ENCODE measurements at regions not wholly inside any gene's neighbourhood (a gene's known extent, or its start where the extent isn't known, plus 50 kb on each side); places are given as distances from the start of the nearest gene placed in this dataset.
"Not testable (repeated sequence)": the region's sequence is repeated elsewhere in the genome, so short reads cannot be mapped to it uniquely, and the experiment has no call there.

DNA sequence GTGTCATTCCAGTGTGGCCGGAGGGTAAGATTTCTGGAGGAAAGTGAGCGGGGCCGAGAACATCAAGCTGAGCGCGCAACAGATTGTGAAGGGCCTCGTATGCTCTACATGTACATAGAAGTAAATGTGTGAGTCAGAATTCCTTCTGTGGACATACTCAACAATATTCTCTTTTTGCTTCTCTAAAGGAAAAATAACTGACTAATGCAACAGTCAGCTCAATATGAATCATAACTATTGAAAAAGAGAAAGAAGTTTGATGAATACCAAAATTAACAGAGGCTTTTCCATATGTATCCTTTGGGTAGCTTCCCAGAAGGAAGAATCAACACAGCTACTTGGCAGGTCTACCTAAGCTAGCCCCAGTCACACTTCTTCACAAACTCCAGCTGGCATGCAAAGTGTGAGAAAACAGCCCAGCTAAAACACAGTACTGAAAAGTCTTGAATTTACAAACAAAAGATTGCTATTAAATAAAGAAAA, 87.5 kb upstream of the ZFP42 start:
- H4K20me1 ChIP-seq, result no peaks in the 10 kb centered on the region
- no peak overlapping the region for H3K4me3 ChIP-seq
- no peaks in the 10 kb centered on the region for H3K36me3 ChIP-seq
- no peaks in the 10 kb centered on the region for H3K27me3 ChIP-seq
- no peaks in the 10 kb centered on the region for H3K4me1 ChIP-seq
- no peak overlapping the region for H3K4me2 ChIP-seq
- no peaks in the 10 kb centered on the region for H3K9me3 ChIP-seq (replicated peaks in 1 of 11)
- no peak for TF ChIP-seq Cebpa-rat (IDR thresholded peaks at IDR 0.05)
- no peak overlapping the region for H3K27ac ChIP-seq
- no peak overlapping the region for H3K9ac ChIP-seq

- H3K36me3 ChIP-seq, result no peaks in the 10 kb centered on the region
- no peak overlapping the region for H3K4me2 ChIP-seq
- no peaks in the 10 kb centered on the region for H3K4me1 ChIP-seq
- H3K9me3 ChIP-seq (replicated peaks in 1 of 11), result no peaks in the 10 kb centered on the region
- no peaks in the 10 kb centered on the region for H4K20me1 ChIP-seq
- TF ChIP-seq Cebpa-rat (IDR thresholded peaks at IDR 0.05), result no peak
- no peak overlapping the region for H3K4me3 ChIP-seq
- no peak overlapping the region for H3K27ac ChIP-seq
- H3K9ac ChIP-seq, result no peak overlapping the region
- H3K27me3 ChIP-seq, result no peaks in the 10 kb centered on the region
Measured at GRCh38 chr4:187908731-187909130, 86.8 kb upstream of the ZFP42 start.

DNA sequence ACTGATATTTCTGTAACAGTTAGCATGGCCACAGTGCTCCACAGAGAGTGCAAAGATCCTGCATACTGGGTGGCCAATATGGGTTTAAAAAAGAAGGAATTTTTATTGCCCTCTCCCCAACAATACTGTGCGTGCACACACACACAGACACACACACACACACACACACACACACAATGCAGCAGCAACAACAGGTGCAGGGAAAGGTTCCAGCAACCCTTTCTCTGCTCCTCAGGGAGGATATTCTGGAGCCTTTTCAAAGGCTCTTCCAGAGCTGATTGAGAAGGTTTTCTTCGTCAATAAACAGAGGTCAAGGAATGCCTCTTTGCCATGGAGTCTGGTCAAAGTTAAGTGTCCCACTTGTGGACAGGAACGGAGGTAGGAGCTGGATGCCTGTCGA, 84.8 kb upstream of the ZFP42 start:
- Histone ChIP-seq H3K4me1 (no peaks in the 10 kb centered on the region), H3K9me3 (replicated peaks in 1 of 11) (no peaks in the 10 kb centered on the region), H3K4me2 (no peak overlapping the region), H4K20me1 (no peaks in the 10 kb centered on the region), H3K36me3 (no peaks in the 10 kb centered on the region), H3K27ac (no peak overlapping the region), H3K4me3 (no peak overlapping the region), H3K27me3 (no peaks in the 10 kb centered on the region), H3K9ac (no peak overlapping the region)
- TF ChIP-seq Cebpa-rat (IDR thresholded peaks at IDR 0.05), result no peak

GRCh38 chr4:187915406-187915805, 80.2 kb upstream of the ZFP42 start:
- not testable (repeated sequence) for H3K4me2 ChIP-seq; H3K36me3 ChIP-seq; H4K20me1 ChIP-seq; H3K9me3 ChIP-seq (replicated peaks in 1 of 11); H3K27me3 ChIP-seq; H3K27ac ChIP-seq; H3K4me3 ChIP-seq; H3K4me1 ChIP-seq; H3K9ac ChIP-seq

GRCh38 chr4:187919966-187920365, 75.6 kb upstream of the ZFP42 start:
- no peak for TF ChIP-seq Cebpa-rat (IDR thresholded peaks at IDR 0.05)
- H3K4me1 ChIP-seq, result no peaks in the 10 kb centered on the region
- H3K27ac ChIP-seq, result no peak overlapping the region

GRCh38 chr4:187921946-187922623, 73.5 kb upstream of the ZFP42 start:
- H4K20me1 ChIP-seq, result no peaks in the 10 kb centered on the region
- TF ChIP-seq Cebpa-rat (IDR thresholded peaks at IDR 0.05), result no peak
- no peak overlapping the region for H3K4me2 ChIP-seq

More at GRCh38 chr4:187919966-187920365, 75.6 kb upstream of the ZFP42 start:
- H3K4me2 ChIP-seq, result no peak overlapping the region
- no peak overlapping the region for H3K9ac ChIP-seq
- no peaks in the 10 kb centered on the region for H3K9me3 ChIP-seq (replicated peaks in 1 of 11)
- no peaks in the 10 kb centered on the region for H3K27me3 ChIP-seq
- no peak overlapping the region for H3K4me3 ChIP-seq
- no peaks in the 10 kb centered on the region for H4K20me1 ChIP-seq
- no peaks in the 10 kb centered on the region for H3K36me3 ChIP-seq

GRCh38 chr4:187929024-187929423, 66.5 kb upstream of the ZFP42 start:
- no peaks in the 10 kb centered on the region for H3K4me1 ChIP-seq
- no peaks in the 10 kb centered on the region for H3K9me3 ChIP-seq (replicated peaks in 1 of 11)
- H3K4me2 ChIP-seq, result no peak overlapping the region
- H3K4me3 ChIP-seq, result no peak overlapping the region
- no peak overlapping the region for H3K9ac ChIP-seq
- H3K36me3 ChIP-seq, result no peaks in the 10 kb centered on the region
- no peaks in the 10 kb centered on the region for H4K20me1 ChIP-seq
- no peaks in the 10 kb centered on the region for H3K27me3 ChIP-seq
- no peak for TF ChIP-seq Cebpa-rat (IDR thresholded peaks at IDR 0.05)
- no peak overlapping the region for H3K27ac ChIP-seq

More at GRCh38 chr4:187921946-187922623, 73.5 kb upstream of the ZFP42 start:
- Histone ChIP-seq H3K27me3 (no peaks in the 10 kb centered on the region), H3K4me3 (no peak overlapping the region), H3K4me1 (no peaks in the 10 kb centered on the region), H3K9ac (no peak overlapping the region), H3K36me3 (no peaks in the 10 kb centered on the region), H3K27ac (no peak overlapping the region), H3K9me3 (replicated peaks in 1 of 11) (no peaks in the 10 kb centered on the region)

GRCh38 chr4:187934766-187935165, 60.8 kb upstream of the ZFP42 start:
- Histone ChIP-seq H3K9ac (no peak overlapping the region), H3K27me3 (no peaks in the 10 kb centered on the region), H4K20me1 (no peaks in the 10 kb centered on the region), H3K4me3 (no peak overlapping the region), H3K4me2 (no peak overlapping the region), H3K9me3 (replicated peaks in 1 of 11) (0 out of 22 replicates have a peak, but pooled peaks cover 0 to 6% (median 0%) of the 10 kb centered on the region in 11 experiments), H3K27ac (no peak overlapping the region), H3K4me1 (no peaks in the 10 kb centered on the region), H3K36me3 (no peaks in the 10 kb centered on the region)
- no peak for TF ChIP-seq Cebpa-rat (IDR thresholded peaks at IDR 0.05)

DNA sequence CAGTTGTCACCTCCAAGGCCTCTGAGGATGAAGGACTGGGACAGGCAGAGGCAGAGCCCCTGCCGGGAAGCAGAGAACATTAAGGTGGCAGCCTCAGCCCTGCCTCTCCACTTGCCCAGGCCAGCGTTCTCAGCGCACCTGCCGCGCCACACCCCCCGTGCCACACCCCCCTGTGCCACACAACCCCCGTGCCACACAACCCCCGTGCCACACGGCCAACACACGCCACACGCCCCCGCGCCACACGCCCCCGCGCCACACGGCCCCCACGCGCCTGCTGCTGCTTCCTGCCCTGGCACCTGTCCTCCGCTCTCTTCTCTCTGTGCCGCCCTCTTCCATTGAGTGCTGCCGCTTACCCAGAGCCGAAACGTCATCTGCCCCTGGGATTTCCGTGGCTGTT, 58.0 kb upstream of the ZFP42 start:
- TF ChIP-seq Cebpa-rat (IDR thresholded peaks at IDR 0.05), result no peak
- Histone ChIP-seq H3K27me3 (no peaks in the 10 kb centered on the region), H3K4me1 (no peaks in the 10 kb centered on the region)

DNA sequence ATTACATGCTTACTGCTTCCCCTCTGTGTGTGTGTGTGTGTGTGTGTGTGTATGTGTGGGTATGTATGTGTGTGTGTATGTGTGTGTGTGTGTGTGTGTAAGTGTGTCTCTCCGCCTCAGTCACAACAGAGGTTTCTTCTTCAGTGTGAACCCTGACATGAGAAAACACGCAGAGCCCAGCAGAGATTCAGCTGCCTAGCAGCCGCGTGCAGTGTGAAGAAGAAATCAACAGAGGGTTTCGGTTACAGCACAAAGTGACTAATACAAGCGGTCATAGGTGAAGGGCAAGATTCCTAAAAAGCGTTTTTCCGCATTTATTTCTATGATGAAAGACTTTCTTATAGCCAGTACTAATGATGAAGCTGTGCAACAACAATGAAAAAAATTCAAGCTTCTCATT, 55.3 kb upstream of the ZFP42 start:
- H3K4me1 ChIP-seq, result no peaks in the 10 kb centered on the region
- no peaks in the 10 kb centered on the region for H3K27me3 ChIP-seq

More for the DNA sequence above, 58.0 kb upstream of the ZFP42 start:
- no peak overlapping the region for H3K27ac ChIP-seq
- H3K9me3 ChIP-seq (replicated peaks in 1 of 11), result 0 out of 22 replicates have a peak, but pooled peaks cover 0 to 6% (median 0%) of the 10 kb centered on the region in 11 experiments
- no peaks in the 10 kb centered on the region for H4K20me1 ChIP-seq
- H3K9ac ChIP-seq, result no peak overlapping the region
- H3K36me3 ChIP-seq, result no peaks in the 10 kb centered on the region
- no peak overlapping the region for H3K4me2 ChIP-seq
- no peak overlapping the region for H3K4me3 ChIP-seq

More for the DNA sequence above, 55.3 kb upstream of the ZFP42 start:
- no peak overlapping the region for H3K9ac ChIP-seq
- H3K4me3 ChIP-seq, result no peak overlapping the region
- 0 out of 22 replicates have a peak, but pooled peaks cover 0 to 6% (median 0%) of the 10 kb centered on the region in 11 experiments for H3K9me3 ChIP-seq (replicated peaks in 1 of 11)
- no peaks in the 10 kb centered on the region for H4K20me1 ChIP-seq
- no peak overlapping the region for H3K27ac ChIP-seq
- no peak for TF ChIP-seq Cebpa-rat (IDR thresholded peaks at IDR 0.05)
- H3K4me2 ChIP-seq, result no peak overlapping the region
- H3K36me3 ChIP-seq, result no peaks in the 10 kb centered on the region

Measured in BLaER1 treated with 17β-estradiol and CSF1 and Interleukin-3, amounts not matched to agents 10 nM and 100 nM (cell line).